CD4-positive, alpha-beta T cell treated with Interleukin-4 for 1 hour (primary cell): ENCODE measurements at regions not wholly inside any gene's neighbourhood (a gene's known extent, or its start where the extent isn't known, plus 50 kb on each side); places are given as distances from the start of the nearest gene placed in this dataset.

ENCODE experiments used
- DNase-seq, 2 donors: peaks; one replicate each; pipeline ENCODE4 v3.0.0-alpha.2; 2020 to 2022

- DNase-seq = no peak
Measured at GRCh38 chr16:76193906-76194615, 83.1 kb upstream of the CNTNAP4 start.

- no peak for DNase-seq
Measured at GRCh38 chr16:76194616-76195015, 82.6 kb upstream of the CNTNAP4 start.

- no peak for DNase-seq
Measured at GRCh38 chr16:76195056-76195455, 82.1 kb upstream of the CNTNAP4 start.

- DNase-seq = no peak
Measured at GRCh38 chr16:76195648-76196047, 81.6 kb upstream of the CNTNAP4 start.

- DNase-seq = no peak
Measured at GRCh38 chr16:76197900-76198299, 79.3 kb upstream of the CNTNAP4 start.

GRCh38 chr16:76199681-76200220 is 77.5 kb upstream of the CNTNAP4 start:
- DNase-seq = no peak

- no peak for DNase-seq
Measured at GRCh38 chr16:76201385-76201784, 75.8 kb upstream of the CNTNAP4 start.

GRCh38 chr16:76204249-76204648 is 73.0 kb upstream of the CNTNAP4 start:
- DNase-seq = no peak

GRCh38 chr16:76207270-76207669 is 69.9 kb upstream of the CNTNAP4 start:
- DNase-seq = no peak

GRCh38 chr16:76210157-76210556 is 67.0 kb upstream of the CNTNAP4 start:
- no peak for DNase-seq

GRCh38 chr16:76213860-76214259 is 63.3 kb upstream of the CNTNAP4 start:
- no peak for DNase-seq

GRCh38 chr16:76214856-76215255 is 62.3 kb upstream of the CNTNAP4 start:
- DNase-seq = no peak

- DNase-seq = no peak
Measured at GRCh38 chr16:76222087-76222486, 55.1 kb upstream of the CNTNAP4 start.

GRCh38 chr16:76222853-76223252 is 54.3 kb upstream of the CNTNAP4 start:
- DNase-seq = no peak

- no peak for DNase-seq
Measured at GRCh38 chr16:76226011-76226410, 51.2 kb upstream of the CNTNAP4 start.

- DNase-seq = no peak
Measured at GRCh38 chr16:76226481-76226880, 50.7 kb upstream of the CNTNAP4 start.
